ENCODE measurements at regions not wholly inside any gene's neighbourhood (a gene's known extent, or its start where the extent isn't known, plus 50 kb on each side); places are given as distances from the start of the nearest gene placed in this dataset.

DNA sequence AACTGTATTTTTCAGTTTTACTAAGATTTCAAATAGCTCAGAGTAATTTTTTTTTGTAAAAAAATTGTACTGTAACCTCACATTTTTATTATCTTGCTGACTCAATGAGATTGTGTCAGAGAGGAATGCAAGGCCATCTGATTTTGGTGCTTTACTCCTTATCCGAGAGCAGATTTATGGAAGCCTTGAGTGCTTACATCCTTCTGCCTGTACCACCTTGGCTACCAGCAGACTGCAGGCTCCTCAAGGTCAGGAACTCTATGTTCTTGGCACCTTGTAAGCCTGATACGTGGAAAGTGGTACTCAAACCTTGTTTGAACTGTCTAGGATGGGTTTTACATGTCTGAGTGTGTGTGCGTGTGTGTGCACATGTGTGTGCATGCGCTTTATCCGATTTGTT lies 80.1 kb upstream of the MLIP start:
- no peak for TF ChIP-seq POLR2A (IDR thresholded peaks at IDR 0.05)
- TF ChIP-seq, protein P1, sequence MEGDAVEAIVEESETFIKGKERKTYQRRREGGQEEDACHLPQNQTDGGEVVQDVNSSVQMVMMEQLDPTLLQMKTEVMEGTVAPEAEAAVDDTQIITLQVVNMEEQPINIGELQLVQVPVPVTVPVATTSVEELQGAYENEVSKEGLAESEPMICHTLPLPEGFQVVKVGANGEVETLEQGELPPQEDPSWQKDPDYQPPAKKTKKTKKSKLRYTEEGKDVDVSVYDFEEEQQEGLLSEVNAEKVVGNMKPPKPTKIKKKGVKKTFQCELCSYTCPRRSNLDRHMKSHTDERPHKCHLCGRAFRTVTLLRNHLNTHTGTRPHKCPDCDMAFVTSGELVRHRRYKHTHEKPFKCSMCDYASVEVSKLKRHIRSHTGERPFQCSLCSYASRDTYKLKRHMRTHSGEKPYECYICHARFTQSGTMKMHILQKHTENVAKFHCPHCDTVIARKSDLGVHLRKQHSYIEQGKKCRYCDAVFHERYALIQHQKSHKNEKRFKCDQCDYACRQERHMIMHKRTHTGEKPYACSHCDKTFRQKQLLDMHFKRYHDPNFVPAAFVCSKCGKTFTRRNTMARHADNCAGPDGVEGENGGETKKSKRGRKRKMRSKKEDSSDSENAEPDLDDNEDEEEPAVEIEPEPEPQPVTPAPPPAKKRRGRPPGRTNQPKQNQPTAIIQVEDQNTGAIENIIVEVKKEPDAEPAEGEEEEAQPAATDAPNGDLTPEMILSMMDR (IDR thresholded peaks at IDR 0.05): no peak
- TF ChIP-seq POLR2AphosphoS5 (IDR thresholded peaks at IDR 0.05): no peak

Measured in prostate gland (tissue), 2 donors.